ENCODE measurements at regions not wholly inside any gene's neighbourhood (a gene's known extent, or its start where the extent isn't known, plus 50 kb on each side); places are given as distances from the start of the nearest gene placed in this dataset.

DNA sequence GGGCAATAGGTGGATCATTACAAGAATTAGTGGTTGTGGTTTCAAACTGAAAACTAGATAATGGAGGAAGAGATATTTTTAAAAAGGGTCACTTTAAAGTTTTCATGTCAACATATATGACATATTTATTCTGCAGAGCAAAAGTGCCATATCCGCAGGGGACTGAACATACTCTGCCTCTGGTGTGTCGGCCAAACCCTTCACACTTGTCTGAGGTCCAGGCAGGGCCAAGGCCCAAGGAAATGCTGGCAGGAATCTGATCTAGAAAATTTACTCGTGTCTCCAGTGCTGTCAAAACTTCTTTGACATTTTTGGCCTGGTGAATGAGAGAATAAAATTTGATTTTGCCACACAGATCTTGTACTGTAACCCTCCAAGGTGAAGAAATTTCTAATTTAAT lies 562.3 kb downstream of the CCSER2 start:
- Histone ChIP-seq H3K9ac (ENCODE audit: insufficient read depth, low read length) (no peak overlapping the region), H3K4me1 (ENCODE audit: control insufficient read depth, extremely low read depth, insufficient read depth, low read length) (no peaks in the 10 kb centered on the region), H4K20me1 (ENCODE audit: control insufficient read depth, extremely low read depth, insufficient read depth, low read length) (no peaks in the 10 kb centered on the region), H3K4me3 (replicated peaks in 1 of 4; ENCODE audit: control extremely low read depth in 1 of 4, insufficient read depth in 1 of 4, low read depth in 3 of 4, low read length in 4 of 4) (no peak overlapping the region), H3K36me3 (ENCODE audit: control insufficient read depth, insufficient read depth, low read length) (no peaks in the 10 kb centered on the region), H3K27ac (ENCODE audit: insufficient read depth, low read length) (no peak overlapping the region), H3K4me2 (ENCODE audit: extremely low read depth, insufficient read depth, low read length) (no peak overlapping the region), H3K9me3 (ENCODE audit: control insufficient read depth, insufficient read depth, low read depth, low read length) (no peaks in the 10 kb centered on the region), H3K79me2 (ENCODE audit: control insufficient read depth, insufficient read depth, low read length) (no peaks in the 10 kb centered on the region), H2AFZ (ENCODE audit: low read length) (no peak overlapping the region), H3K27me3 (ENCODE audit: control insufficient read depth, insufficient read depth, low read length) (no peaks in the 10 kb centered on the region)
- DNase-seq (ENCODE audit: low read depth in 2 of 2): no peak
- no peak for TF ChIP-seq EZH2 (IDR thresholded peaks at IDR 0.05; ENCODE audit: low read length, missing control alignments)
- TF ChIP-seq, protein P1, sequence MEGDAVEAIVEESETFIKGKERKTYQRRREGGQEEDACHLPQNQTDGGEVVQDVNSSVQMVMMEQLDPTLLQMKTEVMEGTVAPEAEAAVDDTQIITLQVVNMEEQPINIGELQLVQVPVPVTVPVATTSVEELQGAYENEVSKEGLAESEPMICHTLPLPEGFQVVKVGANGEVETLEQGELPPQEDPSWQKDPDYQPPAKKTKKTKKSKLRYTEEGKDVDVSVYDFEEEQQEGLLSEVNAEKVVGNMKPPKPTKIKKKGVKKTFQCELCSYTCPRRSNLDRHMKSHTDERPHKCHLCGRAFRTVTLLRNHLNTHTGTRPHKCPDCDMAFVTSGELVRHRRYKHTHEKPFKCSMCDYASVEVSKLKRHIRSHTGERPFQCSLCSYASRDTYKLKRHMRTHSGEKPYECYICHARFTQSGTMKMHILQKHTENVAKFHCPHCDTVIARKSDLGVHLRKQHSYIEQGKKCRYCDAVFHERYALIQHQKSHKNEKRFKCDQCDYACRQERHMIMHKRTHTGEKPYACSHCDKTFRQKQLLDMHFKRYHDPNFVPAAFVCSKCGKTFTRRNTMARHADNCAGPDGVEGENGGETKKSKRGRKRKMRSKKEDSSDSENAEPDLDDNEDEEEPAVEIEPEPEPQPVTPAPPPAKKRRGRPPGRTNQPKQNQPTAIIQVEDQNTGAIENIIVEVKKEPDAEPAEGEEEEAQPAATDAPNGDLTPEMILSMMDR (conservative IDR thresholded peaks at IDR 0.05 in 1 of 2, IDR thresholded peaks at IDR 0.05 in 1 of 2; ENCODE audit: low read depth in 1 of 2, low read length in 2 of 2): no peak

DNA sequence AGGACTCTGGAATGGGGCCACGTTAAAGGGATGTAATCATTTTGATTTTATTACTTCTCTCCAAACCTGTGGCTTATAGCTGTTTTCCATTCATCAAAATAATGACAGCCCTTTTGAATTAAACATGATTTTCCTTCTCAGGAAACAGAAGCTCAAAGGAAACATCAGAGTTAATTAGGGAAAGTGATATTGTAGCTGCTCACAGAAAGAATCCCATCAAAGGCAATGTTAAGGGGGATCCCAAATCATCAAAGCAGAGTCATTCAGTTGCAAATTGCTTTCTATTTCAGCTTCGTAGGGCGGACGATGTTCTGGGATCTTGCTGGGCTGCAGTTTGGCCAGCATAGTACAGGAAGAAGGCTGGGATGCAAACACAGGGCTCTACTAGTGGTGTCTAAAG lies 563.2 kb downstream of the CCSER2 start:
- H3K27me3 ChIP-seq (ENCODE audit: control insufficient read depth, insufficient read depth, low read length): no peaks in the 10 kb centered on the region
- H3K4me3 ChIP-seq (replicated peaks in 1 of 4; ENCODE audit: control extremely low read depth in 1 of 4, insufficient read depth in 1 of 4, low read depth in 3 of 4, low read length in 4 of 4): no peak overlapping the region
- no peak overlapping the region for H3K27ac ChIP-seq (ENCODE audit: insufficient read depth, low read length)
- no peak overlapping the region for H2AFZ ChIP-seq (ENCODE audit: low read length)
- no peaks in the 10 kb centered on the region for H3K9me3 ChIP-seq (ENCODE audit: control insufficient read depth, insufficient read depth, low read depth, low read length)
- no peak overlapping the region for H3K4me2 ChIP-seq (ENCODE audit: extremely low read depth, insufficient read depth, low read length)
- no peak for DNase-seq (ENCODE audit: low read depth in 2 of 2)
- TF ChIP-seq, protein P1 (conservative IDR thresholded peaks at IDR 0.05 in 1 of 2, IDR thresholded peaks at IDR 0.05 in 1 of 2; ENCODE audit: low read depth in 1 of 2, low read length in 2 of 2): no peak
- no peaks in the 10 kb centered on the region for H4K20me1 ChIP-seq (ENCODE audit: control insufficient read depth, extremely low read depth, insufficient read depth, low read length)
- H3K79me2 ChIP-seq (ENCODE audit: control insufficient read depth, insufficient read depth, low read length): no peaks in the 10 kb centered on the region
- no peak overlapping the region for H3K9ac ChIP-seq (ENCODE audit: insufficient read depth, low read length)
- H3K4me1 ChIP-seq (ENCODE audit: control insufficient read depth, extremely low read depth, insufficient read depth, low read length): no peaks in the 10 kb centered on the region
- H3K36me3 ChIP-seq (ENCODE audit: control insufficient read depth, insufficient read depth, low read length): no peaks in the 10 kb centered on the region

DNA sequence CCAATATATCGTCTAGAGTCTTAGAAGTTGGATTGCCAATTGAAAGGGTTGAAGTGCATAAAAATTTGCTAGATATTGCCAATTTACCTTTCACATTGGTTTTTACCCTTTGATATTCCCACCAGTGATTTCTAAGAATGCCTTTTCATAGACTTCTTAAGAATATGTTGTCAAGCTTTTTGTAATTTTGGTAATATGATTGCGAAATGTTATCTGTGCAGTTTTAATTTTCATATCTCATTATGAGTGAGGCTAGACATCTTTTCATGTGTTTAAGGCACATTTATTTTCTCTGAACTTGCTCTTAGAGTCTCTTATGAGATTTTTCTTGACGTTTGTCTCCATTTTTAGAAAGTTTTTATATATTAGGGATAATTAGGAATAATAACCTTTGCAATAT lies 567.2 kb downstream of the CCSER2 start:
- Histone ChIP-seq H3K27ac (ENCODE audit: insufficient read depth, low read length) (no peak overlapping the region), H3K4me2 (ENCODE audit: extremely low read depth, insufficient read depth, low read length) (no peak overlapping the region), H3K4me3 (replicated peaks in 1 of 4; ENCODE audit: control extremely low read depth in 1 of 4, insufficient read depth in 1 of 4, low read depth in 3 of 4, low read length in 4 of 4) (no peak overlapping the region), H4K20me1 (ENCODE audit: control insufficient read depth, extremely low read depth, insufficient read depth, low read length) (no peaks in the 10 kb centered on the region), H3K9me3 (ENCODE audit: control insufficient read depth, insufficient read depth, low read depth, low read length) (no peaks in the 10 kb centered on the region), H3K4me1 (ENCODE audit: control insufficient read depth, extremely low read depth, insufficient read depth, low read length) (no peaks in the 10 kb centered on the region), H3K27me3 (ENCODE audit: control insufficient read depth, insufficient read depth, low read length) (no peaks in the 10 kb centered on the region), H2AFZ (ENCODE audit: low read length) (no peak overlapping the region), H3K36me3 (ENCODE audit: control insufficient read depth, insufficient read depth, low read length) (no peaks in the 10 kb centered on the region), H3K79me2 (ENCODE audit: control insufficient read depth, insufficient read depth, low read length) (no peaks in the 10 kb centered on the region), H3K9ac (ENCODE audit: insufficient read depth, low read length) (no peak overlapping the region)
- TF ChIP-seq EZH2 (IDR thresholded peaks at IDR 0.05; ENCODE audit: low read length, missing control alignments): no peak
- TF ChIP-seq, protein P1 (conservative IDR thresholded peaks at IDR 0.05 in 1 of 2, IDR thresholded peaks at IDR 0.05 in 1 of 2; ENCODE audit: low read depth in 1 of 2, low read length in 2 of 2): no peak
- DNase-seq (ENCODE audit: low read depth in 2 of 2): no peak

Measured in fibroblast of lung (primary cell).